ENCODE measurements at regions not wholly inside any gene's neighbourhood (a gene's known extent, or its start where the extent isn't known, plus 50 kb on each side); places are given as distances from the start of the nearest gene placed in this dataset.

GRCh38 chr16:13333336-13333735 lies 431.9 kb downstream of the SHISA9 start (continued):
- TF ChIP-seq PPARG (CRISPR knock-in tag; conservative IDR thresholded peaks at IDR 0.05), result no peak
- TF ChIP-seq MIXL1 (CRISPR knock-in tag; IDR thresholded peaks at IDR 0.05), result no peak
- TF ChIP-seq TRIM22 (IDR thresholded peaks at IDR 0.05), result no peak
- no peak for TF ChIP-seq KLF6 (CRISPR knock-in tag; IDR thresholded peaks at IDR 0.05)
- no peak for TF ChIP-seq RARA (CRISPR knock-in tag; IDR thresholded peaks at IDR 0.05)
- TF ChIP-seq GATAD2A (CRISPR knock-in tag; IDR thresholded peaks at IDR 0.05), result no peak

- TF ChIP-seq RAD51 (IDR thresholded peaks at IDR 0.05; ENCODE audit: borderline replicate concordance) (peak; percentile 51; the same call in 1 of the 2 replicates), CBX1 (IDR thresholded peaks at IDR 0.05; ENCODE audit: low read depth) (no peak), USF2 (IDR thresholded peaks at IDR 0.05; ENCODE audit: low read depth, low read length) (peak; percentile 71), USF2 (CRISPR knock-in tag; IDR thresholded peaks at IDR 0.05; ENCODE audit: borderline replicate concordance) (no peak)
- in situ Hi-C loops (cut with HindIII; ENCODE audit: extremely low pct_ligation_motif_present, low pct_unique_long_range_greater_than_20kb), result no loop called here
- no peak for ATAC-seq
- Histone ChIP-seq H3K27me3 (ENCODE audit: control insufficient read depth in 1 of 2, insufficient read depth in 2 of 2, low read length in 2 of 2) (no peaks in the 10 kb centered on the region; a peak in 1 of 5 replicates), H3K36me3 (replicated peaks in 1 of 2; ENCODE audit: control insufficient read depth in 1 of 2, insufficient read depth in 2 of 2, low read length in 2 of 2) (no peaks in the 10 kb centered on the region), H3K4me1 (ENCODE audit: insufficient read depth, low read length) (no peaks in the 10 kb centered on the region), H3K27ac (ENCODE audit: extremely low read length, insufficient read depth, low read length) (no peak overlapping the region), H3K79me2 (ENCODE audit: insufficient read depth, low read length) (no peaks in the 10 kb centered on the region), H2AFZ (ENCODE audit: low read length) (no peak overlapping the region), H3K9me3 (ENCODE audit: low read length) (no peaks in the 10 kb centered on the region), H3K4me2 (ENCODE audit: low read depth, low read length) (no peak overlapping the region), H4K20me1 (ENCODE audit: insufficient read depth, low read length) (no peaks in the 10 kb centered on the region), H3K4me3 (replicated peaks in 1 of 3; ENCODE audit: insufficient read depth in 1 of 3, low read depth in 2 of 3, low read length in 3 of 3) (no peak overlapping the region), H3K9ac (ENCODE audit: insufficient read depth, low read depth, low read length) (no peak overlapping the region)
- WGBS (ENCODE audit: low lambda C conversion rate), result 9% methylated on average over 6 of the region's 6 CpGs
- no peak for DNase-seq (ENCODE audit: low spot score)
- intact Hi-C loops (cut with micrococcal nuclease; ENCODE audit: unreplicated experiment), result no loop called here
- POLR2A ChIA-PET, result no interaction called here
- BruUV-seq (replicated peaks), result no TSS peak
- CTCF ChIA-PET (ENCODE audit: low intra/inter-chr PET ratio, low total read pairs), result no interaction called here
- FAIRE-seq, result no peak
These were observed 434.5 kb downstream of the SHISA9 start for GRCh38 chr16:13335879-13336278.
